ENCODE measurements at regions not wholly inside any gene's neighbourhood (a gene's known extent, or its start where the extent isn't known, plus 50 kb on each side); places are given as distances from the start of the nearest gene placed in this dataset.

DNA sequence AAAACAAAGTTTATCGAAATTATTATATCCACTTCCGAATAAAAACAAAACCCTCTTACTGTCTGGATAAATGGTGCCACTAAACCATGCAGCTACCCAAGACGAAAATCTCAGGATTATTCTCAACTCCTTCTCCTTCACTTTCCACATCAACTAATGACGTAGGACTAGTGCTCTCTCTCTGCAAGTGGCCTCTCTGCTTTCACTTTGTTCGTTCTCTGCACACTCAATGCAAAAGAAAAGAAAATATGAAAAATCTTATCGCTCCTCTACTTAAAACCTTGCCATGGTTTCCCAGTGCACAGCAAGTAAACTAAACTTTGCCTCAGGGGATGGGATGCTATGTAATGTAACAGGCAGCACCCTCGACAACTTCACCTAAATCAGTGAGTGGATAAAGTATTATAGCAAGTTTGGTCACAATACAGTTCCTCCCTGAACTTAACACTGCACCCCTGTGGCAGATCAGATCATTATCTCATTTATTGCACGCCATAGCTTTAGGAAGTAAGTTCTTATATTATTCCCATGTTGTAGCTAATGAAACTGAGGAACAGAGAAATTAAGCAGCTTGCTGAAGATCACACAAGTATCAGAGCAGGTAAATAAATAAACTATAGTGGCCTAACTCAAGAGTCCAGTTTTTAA lies 262.7 kb upstream of the GADL1 start:
- DNase-seq: peak; percentile 1

DNA sequence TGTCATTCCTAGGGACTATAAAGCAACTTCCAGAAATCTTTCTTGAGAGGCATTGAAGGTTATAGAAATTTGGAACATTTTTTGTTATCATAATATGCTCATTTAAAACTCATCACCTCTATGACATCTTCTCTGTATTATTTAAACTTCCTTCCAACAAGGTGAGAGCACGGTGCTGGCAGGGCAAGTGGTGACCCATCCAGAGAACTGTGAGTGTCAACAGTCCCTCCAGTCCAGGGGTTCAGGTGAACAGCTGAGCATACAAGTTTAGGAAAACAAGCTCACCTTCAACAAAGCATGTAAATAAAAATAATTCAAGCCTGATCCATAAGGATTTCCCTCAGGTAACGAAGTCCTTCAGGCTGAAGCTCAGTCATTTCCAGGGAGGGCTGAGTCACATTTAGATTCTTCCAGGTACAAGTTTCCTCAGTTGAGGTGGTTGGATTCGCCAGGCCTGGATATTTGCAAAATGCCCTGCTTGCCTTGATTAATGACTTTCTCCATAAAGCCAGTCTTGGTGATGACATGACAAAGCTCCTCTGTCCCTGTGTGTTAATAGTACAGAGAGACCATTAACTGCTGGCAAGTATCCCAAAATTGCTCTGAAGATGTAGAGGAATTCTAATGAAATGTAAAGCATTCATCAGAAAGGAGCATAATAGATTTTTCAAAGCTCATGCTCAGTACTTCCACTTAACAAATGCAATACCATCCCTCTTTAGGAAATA lies 263.6 kb upstream of the GADL1 start:
- no peak for DNase-seq

DNA sequence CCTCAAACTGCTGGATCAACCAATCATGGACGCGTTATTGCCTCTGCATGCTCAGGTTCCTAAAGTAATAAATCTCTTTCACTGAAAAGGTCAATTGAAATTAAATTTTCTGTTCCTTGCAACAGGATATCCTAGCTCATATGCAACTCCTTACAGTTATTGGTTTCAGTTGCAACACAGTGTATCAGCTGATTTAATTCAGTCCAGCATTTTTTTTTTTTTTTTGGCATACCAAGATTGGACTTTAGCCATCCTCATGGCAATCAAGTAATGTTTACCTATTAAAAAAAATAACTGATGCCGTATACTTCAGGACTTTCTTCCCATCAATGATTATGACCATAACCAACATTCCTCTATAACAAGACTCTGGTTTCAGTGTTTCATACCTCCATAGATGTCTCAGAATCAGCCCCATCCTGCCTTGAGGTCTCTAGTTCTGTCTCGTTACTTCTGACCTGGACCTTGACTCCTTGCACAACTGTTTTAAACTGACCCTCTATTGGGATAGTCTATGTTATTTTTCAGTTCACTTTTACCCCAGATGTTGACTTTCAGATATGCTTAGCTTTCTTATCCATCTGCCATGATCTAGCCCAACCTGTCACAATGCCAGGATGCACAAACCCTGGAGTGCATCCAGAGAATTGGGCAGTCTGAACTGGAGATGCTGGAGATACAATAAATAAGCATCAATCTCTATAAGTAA lies 265.0 kb upstream of the GADL1 start:
- no peak for DNase-seq

- no peak for DNase-seq
Measured at GRCh38 chr3:31161889-31162288, 267.4 kb upstream of the GADL1 start.

DNA sequence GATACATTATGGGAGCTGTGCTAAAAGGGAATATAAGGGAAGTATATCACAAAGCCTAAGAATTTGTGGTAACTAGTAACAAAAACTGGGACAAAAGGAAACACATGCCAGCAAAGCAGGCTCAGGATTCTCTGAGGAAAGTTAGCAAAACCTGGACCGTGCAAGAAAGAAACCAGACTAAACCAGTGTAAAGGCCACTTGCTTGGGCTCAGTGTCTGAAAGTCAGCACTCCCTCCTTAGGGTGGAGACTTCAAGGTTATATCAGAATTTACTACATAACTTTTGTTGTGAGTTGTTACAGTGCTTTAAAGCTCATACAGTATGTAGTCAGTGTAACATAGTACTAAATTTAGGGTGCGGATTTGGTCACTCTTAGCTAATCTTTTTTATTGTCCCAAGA lies 269.9 kb upstream of the GADL1 start:
- no peak for DNase-seq

DNA sequence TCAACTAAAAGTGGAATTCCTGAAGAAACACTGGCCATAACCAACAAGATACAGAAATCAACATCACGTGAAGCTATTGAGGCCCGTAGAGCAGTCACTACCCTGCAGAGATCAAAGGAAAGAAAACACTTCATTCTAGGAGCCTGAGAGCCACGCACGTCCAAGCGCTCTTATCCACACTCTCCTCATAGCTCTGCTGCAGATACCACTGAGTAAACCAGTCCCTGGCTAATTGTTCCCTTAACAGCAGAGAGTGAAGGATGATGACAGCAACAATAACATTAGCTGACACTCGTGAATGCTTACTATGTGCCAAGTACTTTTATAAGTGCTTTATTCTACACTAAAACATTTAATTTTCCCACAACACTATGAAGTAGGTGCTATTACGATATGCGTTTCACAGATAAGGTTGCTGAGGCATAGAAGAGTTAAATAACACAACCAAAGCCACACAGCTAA lies 271.0 kb upstream of the GADL1 start:
- DNase-seq: no peak

- no peak for DNase-seq
Measured at GRCh38 chr3:31166249-31166885, 271.9 kb upstream of the GADL1 start.

DNA sequence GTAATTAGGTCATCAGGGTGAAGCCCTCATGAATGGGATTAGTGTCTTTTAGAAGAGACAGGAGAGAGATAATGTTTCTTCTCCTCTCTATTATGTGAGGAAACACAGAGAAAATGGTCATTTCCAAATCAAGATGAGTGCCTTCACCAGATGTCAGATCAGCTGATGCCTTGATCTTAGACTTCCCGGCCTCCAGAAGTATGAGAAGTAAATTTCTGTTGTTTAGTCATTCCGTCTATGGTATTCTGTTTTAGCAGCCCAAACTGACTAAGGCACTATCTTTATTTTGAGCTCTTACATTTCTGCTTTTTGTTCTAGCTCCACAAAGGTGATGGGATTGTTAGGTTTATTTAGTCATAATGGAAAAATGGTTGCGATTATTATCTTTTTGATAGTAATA lies 273.2 kb upstream of the GADL1 start:
- no peak for DNase-seq

- no peak for DNase-seq
Measured at GRCh38 chr3:31170932-31171670, 276.6 kb upstream of the GADL1 start.

- DNase-seq: no peak
Measured at GRCh38 chr3:31172336-31172735, 277.9 kb upstream of the GADL1 start.

DNA sequence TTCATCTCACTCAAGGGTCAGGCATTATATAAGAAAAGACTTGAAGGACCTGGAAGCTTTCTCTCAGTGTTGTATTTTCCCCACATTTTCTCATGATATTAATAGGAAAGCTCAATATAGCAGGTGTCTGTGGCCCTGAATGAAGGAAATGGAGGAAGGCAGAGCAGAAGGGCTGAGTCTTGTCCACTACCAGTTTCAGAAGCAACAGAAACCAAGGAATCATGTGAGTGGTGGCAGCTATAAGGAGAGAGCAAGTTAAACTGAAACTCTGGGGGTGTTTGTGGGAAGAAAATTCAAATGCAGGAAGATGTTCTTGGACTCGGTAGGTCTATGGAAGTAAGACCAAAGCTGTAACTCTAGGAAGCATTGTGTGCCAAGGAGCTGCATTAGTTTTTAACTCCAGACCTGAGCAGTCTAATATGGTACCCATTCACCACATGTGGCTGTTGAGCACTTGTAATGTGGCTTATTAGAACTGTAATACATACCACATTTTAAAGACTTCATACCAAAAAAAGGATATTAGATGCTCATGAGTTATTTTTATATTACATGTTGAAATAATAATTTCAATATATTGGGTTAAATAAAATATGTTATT lies 278.8 kb upstream of the GADL1 start:
- DNase-seq: no peak

- no peak for DNase-seq
Measured at GRCh38 chr3:31174079-31174478, 279.6 kb upstream of the GADL1 start.

DNA sequence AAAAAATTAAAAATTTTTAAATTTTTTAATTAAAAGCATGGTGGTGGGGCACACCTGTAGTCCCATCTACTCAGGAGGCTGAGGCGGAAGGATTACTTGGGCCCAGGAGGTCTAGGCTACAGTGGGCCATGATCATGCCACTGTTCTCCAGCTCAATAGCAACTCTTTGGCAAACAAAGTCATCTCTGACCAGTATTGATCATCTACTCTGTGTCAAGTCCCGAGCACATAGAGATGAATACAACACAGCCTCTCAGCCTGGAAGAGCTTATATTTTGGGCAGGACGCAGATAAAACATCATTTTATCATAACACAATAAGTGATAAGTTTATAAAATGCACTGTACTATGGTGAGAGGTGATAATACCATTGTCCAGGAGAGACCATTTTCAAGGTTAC lies 281.6 kb upstream of the GADL1 start:
- DNase-seq: no peak

DNA sequence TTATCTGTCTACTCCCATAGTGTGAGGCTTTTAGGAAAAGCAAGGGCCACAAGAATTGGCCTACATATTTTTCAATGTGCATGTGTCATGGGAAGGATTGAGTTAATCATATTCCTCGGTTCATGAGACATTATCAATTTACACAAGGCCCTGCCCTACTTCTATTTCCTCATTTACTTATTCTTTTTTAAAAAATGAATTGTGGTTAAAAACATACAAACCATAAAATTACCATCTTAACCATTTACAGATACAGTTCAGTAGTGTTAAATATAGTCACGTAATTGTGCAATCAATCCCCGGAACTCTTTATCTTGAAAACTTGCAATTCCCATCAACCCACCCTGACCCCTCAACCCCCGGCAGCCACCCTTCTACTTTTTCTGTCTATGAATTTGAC lies 284.0 kb upstream of the GADL1 start:
- DNase-seq: no peak

GRCh38 chr3:31179768-31180167 lies 285.3 kb upstream of the GADL1 start:
- DNase-seq: no peak

DNA sequence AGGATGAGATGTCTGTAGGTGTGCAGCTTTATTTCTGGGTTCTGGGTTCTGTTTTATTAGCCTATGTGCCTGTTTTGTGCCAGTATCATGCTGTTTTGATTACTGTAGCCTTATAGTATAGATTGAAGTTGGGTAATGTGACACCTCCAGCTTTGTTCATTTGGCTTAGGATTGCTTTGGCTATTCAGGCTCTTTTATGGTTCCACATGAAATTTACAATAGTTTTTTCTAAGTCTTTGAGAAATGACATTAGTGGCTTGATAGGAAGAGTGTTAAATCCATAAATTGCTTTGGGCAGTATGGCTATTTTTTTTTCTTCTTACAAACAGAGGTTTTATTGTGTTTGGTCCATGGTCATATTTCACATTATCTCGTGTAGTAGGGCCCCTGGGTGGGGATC lies 285.8 kb upstream of the GADL1 start:
- DNase-seq: no peak

DNA sequence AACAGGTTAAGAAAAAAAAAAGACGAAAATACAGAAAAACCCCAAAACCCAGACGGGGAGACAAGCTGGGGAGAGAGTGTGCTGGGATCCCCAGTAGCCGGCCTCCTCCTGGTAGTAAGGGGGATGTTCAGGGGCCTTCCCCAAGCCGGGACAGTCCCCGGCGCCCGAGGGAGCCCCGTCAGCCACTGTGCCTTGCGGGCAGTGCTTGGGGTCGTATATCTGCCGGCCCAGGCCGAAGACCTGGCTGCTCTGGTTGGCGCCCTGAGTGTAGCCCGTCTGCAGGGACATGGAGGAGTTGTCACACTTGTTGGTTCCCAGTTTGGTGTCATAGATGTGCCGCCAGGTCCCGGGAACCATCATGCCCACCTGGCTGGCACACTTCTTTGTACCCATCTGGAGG lies 287.2 kb upstream of the GADL1 start:
- no peak for DNase-seq

DNA sequence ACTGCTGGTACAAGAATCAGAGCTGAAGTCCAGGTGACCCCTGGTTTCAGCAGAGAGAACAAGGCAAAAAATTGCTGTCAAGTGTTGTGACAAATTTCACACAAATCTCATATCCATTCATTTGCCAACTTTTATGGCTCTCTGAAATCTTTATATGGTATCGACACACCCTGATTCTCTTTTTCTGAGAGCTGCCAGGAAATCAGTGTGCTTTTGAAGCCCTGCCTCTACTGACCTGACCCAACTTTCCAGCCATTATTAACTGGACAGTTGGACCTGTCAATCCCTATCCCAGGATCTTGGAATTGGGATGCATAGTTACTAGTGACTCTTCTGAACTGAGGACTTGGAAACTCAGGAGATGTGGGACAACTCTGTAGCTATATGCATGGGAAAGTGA lies 288.2 kb upstream of the GADL1 start:
- DNase-seq: no peak

GRCh38 chr3:31184261-31185061 lies 290.0 kb upstream of the GADL1 start:
- DNase-seq: no peak

- no peak for DNase-seq
Measured at GRCh38 chr3:31185062-31185357, 290.5 kb upstream of the GADL1 start.

- no peak for DNase-seq
Measured at GRCh38 chr3:31186041-31186440, 291.6 kb upstream of the GADL1 start.

DNA sequence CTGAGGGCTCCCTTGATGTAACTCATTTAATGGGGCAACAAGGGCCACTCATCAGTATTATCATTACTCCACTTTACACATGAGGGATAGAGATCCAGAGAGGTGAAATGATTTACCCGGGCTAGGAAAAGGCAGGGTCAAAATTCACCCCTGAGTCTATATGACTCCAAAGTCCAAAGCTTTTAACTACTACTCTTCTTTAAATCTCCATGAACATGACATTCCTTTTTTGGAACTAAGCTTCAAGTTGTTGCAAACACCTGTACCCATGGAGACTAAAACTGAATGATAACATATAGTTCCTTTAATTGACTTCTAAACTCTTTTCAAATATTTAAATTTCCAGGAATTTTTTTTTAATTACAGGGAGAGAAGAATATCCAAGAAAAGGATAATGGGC lies 292.9 kb upstream of the GADL1 start:
- DNase-seq: no peak

All from CD4-positive, alpha-beta T cell treated with Interleukin-21 for 1 hour (primary cell).